Activated CD4-positive, alpha-beta T cell treated with anti-CD3 and anti-CD28 coated beads, Interleukin-2, amount 50 U/mL, for 48 hours (primary cell): ENCODE measurements at regions not wholly inside any gene's neighbourhood (a gene's known extent, or its start where the extent isn't known, plus 50 kb on each side); places are given as distances from the start of the nearest gene placed in this dataset.

Source experiments
- DNase-seq, 2 experiments: peaks; one replicate each; pipeline ENCODE4 v3.0.0-alpha.2; 2020

GRCh38 chr4:145345401-145345800 is 136.3 kb upstream of the SMAD1 start:
- DNase-seq, result no peak

- DNase-seq, result no peak
These were observed 140.3 kb upstream of the SMAD1 start for GRCh38 chr4:145341381-145341780.

GRCh38 chr4:145340071-145340675 is 141.5 kb upstream of the SMAD1 start:
- DNase-seq, result no peak

GRCh38 chr4:145339075-145339725 is 142.5 kb upstream of the SMAD1 start:
- no peak for DNase-seq

GRCh38 chr4:145338568-145338967 is 143.1 kb upstream of the SMAD1 start:
- no peak for DNase-seq

- no peak for DNase-seq
These were observed 144.3 kb upstream of the SMAD1 start for GRCh38 chr4:145337391-145337790.

- no peak for DNase-seq
These were observed 147.9 kb upstream of the SMAD1 start for GRCh38 chr4:145333786-145334185.

- no peak for DNase-seq
These were observed 146.1 kb upstream of the OTUD4 start for GRCh38 chr4:145326491-145326890.

GRCh38 chr4:145324161-145324560 is 143.8 kb upstream of the OTUD4 start:
- DNase-seq, result no peak

GRCh38 chr4:145320294-145320693 is 139.9 kb upstream of the OTUD4 start:
- DNase-seq, result no peak

- DNase-seq, result no peak
These were observed 139.4 kb upstream of the OTUD4 start for GRCh38 chr4:145319751-145320150.

GRCh38 chr4:145316897-145317574 is 136.6 kb upstream of the OTUD4 start:
- no peak for DNase-seq

GRCh38 chr4:145315811-145316225 is 135.4 kb upstream of the OTUD4 start:
- no peak for DNase-seq

- no peak for DNase-seq
These were observed 128.2 kb upstream of the OTUD4 start for GRCh38 chr4:145308598-145308997.

GRCh38 chr4:145307763-145308430 is 127.5 kb upstream of the OTUD4 start:
- no peak for DNase-seq

GRCh38 chr4:145307120-145307519 is 126.7 kb upstream of the OTUD4 start:
- DNase-seq, result no peak

GRCh38 chr4:145302725-145303124 is 122.3 kb upstream of the OTUD4 start:
- no peak for DNase-seq

GRCh38 chr4:145301386-145302080 is 121.1 kb upstream of the OTUD4 start:
- DNase-seq, result no peak

GRCh38 chr4:145299380-145300076 is 119.1 kb upstream of the OTUD4 start:
- DNase-seq, result peak; percentile 75 to 83

GRCh38 chr4:145298885-145299284 is 118.5 kb upstream of the OTUD4 start:
- no peak for DNase-seq

GRCh38 chr4:145297556-145297955 is 117.2 kb upstream of the OTUD4 start:
- DNase-seq, result no peak

- DNase-seq, result no peak
These were observed 115.2 kb upstream of the OTUD4 start for GRCh38 chr4:145295547-145295946.

GRCh38 chr4:145295122-145295521 is 114.7 kb upstream of the OTUD4 start:
- no peak for DNase-seq
